IMR-90 (cell line): ENCODE measurements at regions not wholly inside any gene's neighbourhood (a gene's known extent, or its start where the extent isn't known, plus 50 kb on each side); places are given as distances from the start of the nearest gene placed in this dataset.

Experiments used
- ATAC-seq: fragments of 200-7000 bp; cut with Tn5 transposase; 2 replicates; pipeline ENCODE4 v1.9.1; 2020; ENCODE audit warnings: low read depth, mild to moderate bottlenecking, moderate library complexity
- BruUV-seq: library from RNA; stranded (reverse); fragments of 400-500 nt; replicated peaks from 2 replicates; lab custom pipeline; 2021; lab: Mats Ljungman, UMichigan
- CTCF ChIA-PET: fragments of 300-600 bp; formaldehyde crosslinking; extraction: SDS; loops from one replicate; lab custom pipeline; 2021; ENCODE audit warnings: antibody characterized with exemption; lab: Yijun Ruan, JAX
- POLR2A ChIA-PET: fragments of 300-600 bp; sonication (Branson Sonifier 250); formaldehyde crosslinking; loops from one replicate; lab custom pipeline; 2022; ENCODE audit warnings: antibody characterized with exemption; ENCODE audit not compliant: unreplicated experiment; lab: Charles Lee
- DNase-seq: peaks from one replicate; pipeline ENCODE4 v3.0.0; 2013
- H2AFZ ChIP-seq: replicated peaks from 2 replicates; pipeline ENCODE3; 2013; ENCODE audit warnings: low read length, mild to moderate bottlenecking; ENCODE audit not compliant: poor library complexity
- H2AK5ac ChIP-seq: 2 replicates; pipeline ENCODE4 v1.6.1; 2013; ENCODE audit warnings: low read depth, low read length, inconsistent platforms
- H2AK9ac ChIP-seq: replicated peaks from 2 replicates; pipeline ENCODE3; 2013; ENCODE audit warnings: mild to moderate bottlenecking, low read depth, low read length, moderate library complexity; ENCODE audit not compliant: poor library complexity
- H2BK120ac ChIP-seq: 2 replicates; pipeline ENCODE4 v1.6.1; 2013; ENCODE audit warnings: low read depth, low read length, inconsistent platforms
- H2BK15ac ChIP-seq: 3 replicates; pipeline ENCODE4 v1.6.1; 2013; ENCODE audit warnings: low read depth, low read length, inconsistent platforms
- H2BK20ac ChIP-seq: 2 replicates; pipeline ENCODE4 v1.6.1; 2013; ENCODE audit warnings: low read depth, mild to moderate bottlenecking, inconsistent platforms, low read length, moderate library complexity
- H2BK5ac ChIP-seq: 2 replicates; pipeline ENCODE4 v1.6.1; 2013; ENCODE audit warnings: mild to moderate bottlenecking, low read depth, low read length, inconsistent platforms; ENCODE audit not compliant: poor library complexity, severe bottlenecking
- H3K14ac ChIP-seq: replicated peaks from 2 replicates; pipeline ENCODE4 v1.6.1; 2013; ENCODE audit warnings: low read depth, low read length, inconsistent platforms
- H3K18ac ChIP-seq: 2 replicates; pipeline ENCODE4 v1.6.1; 2013; ENCODE audit warnings: low read depth, low read length, control low read depth
- H3K23ac ChIP-seq: 2 replicates; pipeline ENCODE4 v1.6.1; 2013; ENCODE audit warnings: low read depth, low read length, inconsistent platforms
- H3K27ac ChIP-seq: 2 replicates; pipeline ENCODE4 v1.5.1; 2013; ENCODE audit warnings: mild to moderate bottlenecking, control low read depth, low read length; ENCODE audit not compliant: insufficient read depth
- H3K27me3 ChIP-seq: 2 replicates; pipeline ENCODE4 v1.6.1; 2013; ENCODE audit warnings: low read length; ENCODE audit not compliant: control insufficient read depth, insufficient read depth
- H3K36me3 ChIP-seq: 2 replicates; pipeline ENCODE4 v1.6.1; 2013; ENCODE audit warnings: low read length, mixed read lengths; ENCODE audit not compliant: control insufficient read depth, insufficient read depth
- H3K4ac ChIP-seq: 2 replicates; pipeline ENCODE4 v1.6.1; 2013; ENCODE audit warnings: low read depth, low read length, inconsistent platforms
- H3K4me1 ChIP-seq: 2 replicates; pipeline ENCODE4 v1.6.1; 2013; ENCODE audit warnings: low read length, mixed read lengths; ENCODE audit not compliant: control insufficient read depth, insufficient read depth
- H3K4me2 ChIP-seq: 2 replicates; pipeline ENCODE4 v1.6.1; 2013; ENCODE audit warnings: low read depth, mild to moderate bottlenecking, control low read depth, low read length, moderate library complexity
- H3K4me3 ChIP-seq: 2 replicates; pipeline ENCODE4 v1.5.1; 2013; ENCODE audit warnings: low read depth, mild to moderate bottlenecking, control low read depth, low read length, moderate library complexity; ENCODE audit not compliant: insufficient read depth
- H3K56ac ChIP-seq: 2 replicates; pipeline ENCODE4 v1.6.1; 2013; ENCODE audit warnings: low read length, inconsistent platforms; ENCODE audit not compliant: insufficient read depth; ENCODE audit errors: extremely low read depth
- H3K79me1 ChIP-seq, 2 experiments: 2 replicates each; pipeline ENCODE4 v1.6.1; 2013; ENCODE audit warnings: low read length in 2 of 2, inconsistent platforms in 1 of 2, low read depth in 1 of 2
- H3K9ac ChIP-seq: 2 replicates; pipeline ENCODE4 v1.6.1; 2013; ENCODE audit warnings: low read depth, low read length, control low read depth
- H3K9me1 ChIP-seq: 2 replicates; pipeline ENCODE4 v1.6.1; 2013; ENCODE audit warnings: low read length, inconsistent platforms; ENCODE audit not compliant: insufficient read depth
- H3K9me3 ChIP-seq: 2 replicates; pipeline ENCODE4 v1.6.1; 2013; ENCODE audit warnings: low read length; ENCODE audit not compliant: control insufficient read depth, insufficient read depth
- H4K20me1 ChIP-seq: 2 replicates; pipeline ENCODE4 v1.6.1; 2013; ENCODE audit warnings: low read length, inconsistent platforms; ENCODE audit not compliant: insufficient read depth
- H4K5ac ChIP-seq: 2 replicates; pipeline ENCODE4 v1.6.1; 2013; ENCODE audit warnings: mild to moderate bottlenecking, low read depth, low read length, control low read depth
- H4K8ac ChIP-seq, 2 experiments: 2 replicates each; pipeline ENCODE4 v1.6.1; 2013; ENCODE audit warnings: low read depth in 2 of 2, low read length in 2 of 2, control low read depth in 1 of 2, inconsistent platforms in 1 of 2
- H4K91ac ChIP-seq: 2 replicates; pipeline ENCODE4 v1.6.1; 2013; ENCODE audit warnings: low read depth, low read length, inconsistent platforms; ENCODE audit not compliant: insufficient read depth
- BHLHE40 ChIP-seq: fragments of 150-350 bp; IDR thresholded peaks from 2 replicates; pipeline ENCODE4 v1.6.1; 2016; ENCODE audit warnings: mild to moderate bottlenecking, low read depth, low read length
- CEBPB ChIP-seq: IDR thresholded peaks from 2 replicates; pipeline ENCODE4 v1.6.1; 2012; ENCODE audit warnings: low read depth, low read length, improper control_type of control experiment
- CHD1 ChIP-seq: IDR thresholded peaks from 2 replicates; pipeline ENCODE4 v1.6.1; 2012; ENCODE audit warnings: low read depth, low read length, improper control_type of control experiment
- CTCF ChIP-seq: conservative IDR thresholded peaks from 2 replicates; pipeline ENCODE4 v1.5.1; 2012; ENCODE audit warnings: mild to moderate bottlenecking, low read depth, low read length, improper control_type of control experiment
- ELK1 ChIP-seq: fragments of 150-350 bp; IDR thresholded peaks from 2 replicates; pipeline ENCODE4 v1.6.1; 2016; ENCODE audit warnings: low read depth, mild to moderate bottlenecking, low read length, moderate library complexity, borderline replicate concordance
- FOS ChIP-seq: fragments of 150-350 bp; IDR thresholded peaks from 2 replicates; pipeline ENCODE4 v1.6.1; 2016; ENCODE audit warnings: low read depth, low read length
- MAFK ChIP-seq: IDR thresholded peaks from 2 replicates; pipeline ENCODE4 v1.6.1; 2012; ENCODE audit warnings: low read depth, low read length, improper control_type of control experiment
- MAZ ChIP-seq: IDR thresholded peaks from 2 replicates; pipeline ENCODE4 v1.6.1; 2012; ENCODE audit warnings: low read depth, mild to moderate bottlenecking, low read length, improper control_type of control experiment, moderate library complexity, borderline replicate concordance
- MXI1 ChIP-seq: IDR thresholded peaks from 2 replicates; pipeline ENCODE4 v1.6.1; 2012; ENCODE audit warnings: low read depth, mild to moderate bottlenecking, low read length, moderate library complexity, borderline replicate concordance
- NFE2L2 ChIP-seq: fragments of 150-350 bp; IDR thresholded peaks from 2 replicates; pipeline ENCODE4 v1.6.1; 2016; ENCODE audit warnings: low read depth, mild to moderate bottlenecking, low read length
- POLR2A ChIP-seq: IDR thresholded peaks from 2 replicates; pipeline ENCODE4 v1.6.1; 2012; ENCODE audit warnings: mild to moderate bottlenecking, low read depth, low read length
- RAD21 ChIP-seq: IDR thresholded peaks from 2 replicates; pipeline ENCODE4 v1.6.1; 2012; ENCODE audit warnings: low read length, improper control_type of control experiment
- RCOR1 ChIP-seq: IDR thresholded peaks from 2 replicates; pipeline ENCODE4 v1.6.1; 2012; ENCODE audit warnings: mild to moderate bottlenecking, low read length, improper control_type of control experiment; ENCODE audit not compliant: insufficient replicate concordance
- RFX5 ChIP-seq: IDR thresholded peaks from 2 replicates; pipeline ENCODE4 v1.8.0; 2012; ENCODE audit warnings: low read depth, mild to moderate bottlenecking, low read length, moderate library complexity
- SMC3 ChIP-seq: fragments of 150-350 bp; IDR thresholded peaks from 2 replicates; pipeline ENCODE4 v1.6.1; 2016; ENCODE audit warnings: low read depth, mild to moderate bottlenecking, antibody characterized with exemption, low read length, moderate library complexity
- USF2 ChIP-seq: fragments of 150-350 bp; IDR thresholded peaks from 2 replicates; pipeline ENCODE4 v1.6.1; 2017; ENCODE audit warnings: mild to moderate bottlenecking, antibody characterized with exemption, low read length, low read depth
- dilution Hi-C: fragments of 300-500 bp; cut with HindIII; formaldehyde crosslinking; loops from one replicate; pipeline ENCODE4 v1.14.3; 2018; ENCODE audit warnings: low sequenced_read_pairs; ENCODE audit not compliant: unreplicated experiment
- in situ Hi-C: fragments of 300-500 bp; cut with MboI; formaldehyde crosslinking; loops from 3 replicates; pipeline ENCODE4 v1.14.3; 2019; ENCODE audit warnings: low sequenced_read_pairs, inconsistent platforms, mixed read lengths
- intact Hi-C: fragments of 100-400 bp; cut with micrococcal nuclease; formaldehyde crosslinking; loops from 2 replicates; pipeline ENCODE4 v1.10.0; 2022

- DNase-seq (no peak), ATAC-seq (no peak)
- Histone ChIP-seq H3K4me2 (no peak overlapping the region), H2AFZ (no peak overlapping the region), H2AK5ac (no peak overlapping the region), H4K5ac (no peak overlapping the region), H3K36me3 (no peaks in the 10 kb centered on the region), H3K27me3 (no peaks in the 10 kb centered on the region), H3K4me3 (no peak overlapping the region), H3K4me1 (no peaks in the 10 kb centered on the region), H2BK120ac (no peak overlapping the region), H3K79me1 (no peaks in the 10 kb centered on the region), H3K23ac (no peak overlapping the region), H3K14ac (no peak overlapping the region), H2AK9ac (no peak overlapping the region), H3K9me3 (no peaks in the 10 kb centered on the region), H4K91ac (no peak overlapping the region), H2BK15ac (no peak overlapping the region), H3K9me1 (no peaks in the 10 kb centered on the region), H3K27ac (no peak overlapping the region), H3K56ac (no peak overlapping the region), H4K8ac (no peak overlapping the region), H2BK5ac (no peak overlapping the region), H3K9ac (no peak overlapping the region), H2BK20ac (no peak overlapping the region), H3K18ac (no peak overlapping the region), H3K4ac (no peak overlapping the region), H4K20me1 (no peaks in the 10 kb centered on the region)
- in situ Hi-C loops (no loop called here), intact Hi-C loops (no loop called here), dilution Hi-C loops (no loop called here)
- BruUV-seq = no TSS peak
- TF ChIP-seq BHLHE40 (no peak), SMC3 (no peak), RAD21 (no peak), CTCF (no peak), FOS (no peak), CHD1 (no peak), NFE2L2 (no peak), RCOR1 (no peak), ELK1 (no peak), CEBPB (no peak), MXI1 (no peak), MAFK (no peak), POLR2A (no peak), USF2 (no peak), RFX5 (no peak), MAZ (no peak)
- CTCF ChIA-PET = no interaction called here
- POLR2A ChIA-PET = interaction anchor here (0.6 kb wide), 1 partner anchor 99 kb away, joined by 3 read pairs; no protein-coding TSS in a partner anchor
These were observed 182.7 kb upstream of the FERMT1 start for GRCh38 chr20:6305536-6305935.
